GM23338 (cell line): ENCODE measurements at regions not wholly inside any gene's neighbourhood (a gene's known extent, or its start where the extent isn't known, plus 50 kb on each side); places are given as distances from the start of the nearest gene placed in this dataset.

ENCODE experiments used
- ATAC-seq: fragments of 200-7000 bp; cut with Tn5 transposase; 3 replicates; pipeline ENCODE4 v1.9.1; 2020
- DNase-seq: peaks from one replicate; pipeline ENCODE4 v3.0.0-alpha.2; 2015; ENCODE audit warnings: low spot score
- H2AFZ ChIP-seq: fragments of 200-600 bp; sonication (generic); 2 replicates; pipeline ENCODE4 v1.8.0; 2016; ENCODE audit warnings: antibody characterized with exemption, mild to moderate bottlenecking, moderate library complexity
- H3F3A ChIP-seq: fragments of 200-600 bp; sonication (generic); replicated peaks from 2 replicates; pipeline ENCODE4 v1.8.0; 2017; ENCODE audit warnings: antibody characterized with exemption, mixed run types, low read depth
- H3K27ac ChIP-seq: fragments of 200-600 bp; sonication (generic); 2 replicates; pipeline ENCODE4 v1.6.1; 2016; ENCODE audit warnings: low read depth
- H3K27me3 ChIP-seq: fragments of 200-600 bp; sonication (generic); 2 replicates; pipeline ENCODE4 v1.8.0; 2016; ENCODE audit warnings: mild to moderate bottlenecking, mixed run types, moderate library complexity; ENCODE audit not compliant: insufficient read depth
- H3K36me3 ChIP-seq: fragments of 200-600 bp; sonication (generic); 2 replicates; pipeline ENCODE4 v1.8.0; 2016; ENCODE audit warnings: mild to moderate bottlenecking; ENCODE audit not compliant: insufficient read depth
- H3K4me1 ChIP-seq: fragments of 200-600 bp; sonication (generic); 2 replicates; pipeline ENCODE4 v1.8.0; 2016; ENCODE audit warnings: mild to moderate bottlenecking, moderate library complexity; ENCODE audit not compliant: insufficient read depth
- H3K4me2 ChIP-seq: fragments of 200-600 bp; sonication (generic); 2 replicates; pipeline ENCODE4 v1.7.1; 2017; ENCODE audit warnings: mixed run types
- H3K4me3 ChIP-seq: fragments of 200-600 bp; sonication (generic); 2 replicates; pipeline ENCODE4 v1.6.1; 2016; ENCODE audit warnings: mixed run types
- H3K79me2 ChIP-seq: fragments of 200-600 bp; sonication (generic); replicated peaks from 2 replicates; pipeline ENCODE4 v1.8.0; 2017; ENCODE audit warnings: mild to moderate bottlenecking; ENCODE audit not compliant: insufficient read depth
- H3K9me2 ChIP-seq: fragments of 200-600 bp; sonication (generic); 2 replicates; pipeline ENCODE4 v1.8.0; 2017; ENCODE audit not compliant: insufficient read depth
- H4K20me1 ChIP-seq: fragments of 200-600 bp; sonication (generic); replicated peaks from 2 replicates; pipeline ENCODE4 v1.8.0; 2017; ENCODE audit warnings: mild to moderate bottlenecking; ENCODE audit not compliant: insufficient read depth
- H3K27ac Mint-ChIP-seq: 2 replicates; pipeline ENCODE4 v1.8.0; 2020; ENCODE audit warnings: inconsistent platforms, mild to moderate bottlenecking, moderate library complexity, mixed read lengths
- H3K27me3 Mint-ChIP-seq: 3 replicates; pipeline ENCODE4 v1.8.0; 2022; ENCODE audit warnings: low read depth, mild to moderate bottlenecking, moderate library complexity, mixed read lengths, inconsistent platforms; ENCODE audit not compliant: insufficient read depth, poor library complexity
- H3K36me3 Mint-ChIP-seq: 3 replicates; pipeline ENCODE4 v1.8.0; 2021; ENCODE audit warnings: low read depth, mild to moderate bottlenecking, inconsistent platforms, moderate library complexity, mixed read lengths
- H3K4me1 Mint-ChIP-seq: 3 replicates; pipeline ENCODE4 v1.8.0; 2020; ENCODE audit warnings: mild to moderate bottlenecking, inconsistent platforms, mixed read lengths
- H3K4me3 Mint-ChIP-seq: 3 replicates; pipeline ENCODE4 v1.8.0; 2021; ENCODE audit warnings: moderate library complexity, mild to moderate bottlenecking, inconsistent platforms, mixed read lengths
- H3K9me3 Mint-ChIP-seq: 3 replicates; pipeline ENCODE4 v1.8.0; 2020; ENCODE audit warnings: moderate library complexity, mild to moderate bottlenecking, inconsistent platforms, mixed read lengths
- CREB1 ChIP-seq: fragments of 250-450 bp; sonication (Bioruptor Pico); IDR thresholded peaks from 2 replicates; pipeline ENCODE4 v1.5.0; 2020; ENCODE audit warnings: low read depth, mild to moderate bottlenecking, moderate library complexity
- EZH2 ChIP-seq: fragments of 200-600 bp; sonication (generic); IDR thresholded peaks from one replicate; pipeline ENCODE4 v1.8.0; 2017; ENCODE audit warnings: antibody characterized with exemption, mild to moderate bottlenecking, low read depth; ENCODE audit not compliant: unreplicated experiment
- EZH2phosphoT487 ChIP-seq: fragments of 200-600 bp; sonication (generic); IDR thresholded peaks from one replicate; pipeline ENCODE4 v1.8.1; 2018; ENCODE audit warnings: antibody characterized with exemption; ENCODE audit not compliant: unreplicated experiment
- JUNB ChIP-seq: IDR thresholded peaks from one replicate; pipeline ENCODE4 v1.6.1; 2016; ENCODE audit warnings: antibody characterized with exemption; ENCODE audit not compliant: unreplicated experiment
- NANOG ChIP-seq: IDR thresholded peaks from 2 replicates; pipeline ENCODE4 v1.6.1; 2016; ENCODE audit warnings: antibody characterized with exemption, borderline replicate concordance
- POLR2AphosphoS5 ChIP-seq: IDR thresholded peaks from 2 replicates; pipeline ENCODE4 v1.6.1; 2016; ENCODE audit warnings: antibody characterized with exemption, low read depth
- STAT1 ChIP-seq: IDR thresholded peaks from one replicate; pipeline ENCODE4 v1.6.1; 2016; ENCODE audit warnings: antibody characterized with exemption; ENCODE audit not compliant: unreplicated experiment
- ZNF114 ChIP-seq: fragments of 250-450 bp; sonication (Bioruptor Pico); IDR thresholded peaks from 2 replicates; pipeline ENCODE4 v1.5.0; 2020; ENCODE audit warnings: mild to moderate bottlenecking, moderate library complexity
- ZNF331 ChIP-seq: fragments of 250-450 bp; sonication (Bioruptor Pico); IDR thresholded peaks from 2 replicates; pipeline ENCODE4 v1.5.0; 2020; ENCODE audit warnings: low read depth, mild to moderate bottlenecking, moderate library complexity
- ZNF462 ChIP-seq: fragments of 250-450 bp; sonication (Bioruptor Pico); IDR thresholded peaks from 2 replicates; pipeline ENCODE4 v1.5.0; 2020; ENCODE audit warnings: mild to moderate bottlenecking, moderate library complexity
- TF ChIP-seq, protein P1 (sequence below), 2 experiments: fragments of 200-600 bp in 1 of 2; sonication (generic) in 1 of 2; conservative IDR thresholded peaks; 2 replicates each; pipeline versions ENCODE4 v1.5.1 to v1.6.1; 2016 to 2017; ENCODE audit warnings: antibody characterized with exemption in 2 of 2, low read depth in 2 of 2, mild to moderate bottlenecking in 2 of 2, moderate library complexity in 1 of 2
- TF ChIP-seq, protein P2 (sequence below): IDR thresholded peaks from 2 replicates; pipeline ENCODE4 v1.6.1; 2016; ENCODE audit warnings: antibody characterized with exemption
- TF ChIP-seq, protein P3 (sequence below): IDR thresholded peaks from one replicate; pipeline ENCODE4 v1.6.1; 2018; ENCODE audit warnings: antibody characterized with exemption; ENCODE audit not compliant: unreplicated experiment

DNA sequence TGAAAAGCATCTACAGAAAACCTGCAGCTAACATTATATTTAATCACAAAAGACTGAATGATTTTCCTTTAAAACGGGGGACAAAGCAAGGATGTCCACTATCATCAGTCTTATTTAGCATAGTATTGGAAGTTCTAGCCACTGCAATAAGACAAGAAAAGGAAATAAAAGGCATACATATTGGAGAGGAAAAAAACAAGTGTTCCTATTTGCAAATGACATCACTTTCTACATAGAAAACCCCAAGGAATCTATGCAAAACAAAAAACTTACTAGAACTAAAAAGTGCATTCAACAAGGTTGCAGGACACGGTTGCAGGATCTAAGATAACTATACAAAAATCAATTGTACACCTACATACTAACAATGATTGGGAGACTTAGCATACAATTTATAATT lies 101.6 kb upstream of the MEF2A start:
- Mint-ChIP-seq H3K9me3 (peaks cover 25% of the 10 kb centered on the region), H3K27me3 (peaks cover 9% of the 10 kb centered on the region)

More for the DNA sequence above, 101.6 kb upstream of the MEF2A start:
- Histone ChIP-seq H3K27me3 (no peaks in the 10 kb centered on the region), H3K36me3 (no peaks in the 10 kb centered on the region; the same call in 1 of the 2 replicates), H3K4me1 (no peaks in the 10 kb centered on the region), H3K9me2 (no peaks in the 10 kb centered on the region; the same call in 1 of the 2 replicates), H3K4me3 (no peak overlapping the region), H3F3A (no peaks in the 10 kb centered on the region), H3K79me2 (no peaks in the 10 kb centered on the region), H2AFZ (no peak overlapping the region), H3K27ac (no peak overlapping the region), H4K20me1 (no peaks in the 10 kb centered on the region), H3K4me2 (no peak overlapping the region)
- Mint-ChIP-seq H3K4me3 (no peak overlapping the region), H3K27ac (no peak overlapping the region), H3K36me3 (no peaks in the 10 kb centered on the region; the same call in 2 of the 3 replicates), H3K4me1 (no peaks in the 10 kb centered on the region)
- TF ChIP-seq, protein P1, sequence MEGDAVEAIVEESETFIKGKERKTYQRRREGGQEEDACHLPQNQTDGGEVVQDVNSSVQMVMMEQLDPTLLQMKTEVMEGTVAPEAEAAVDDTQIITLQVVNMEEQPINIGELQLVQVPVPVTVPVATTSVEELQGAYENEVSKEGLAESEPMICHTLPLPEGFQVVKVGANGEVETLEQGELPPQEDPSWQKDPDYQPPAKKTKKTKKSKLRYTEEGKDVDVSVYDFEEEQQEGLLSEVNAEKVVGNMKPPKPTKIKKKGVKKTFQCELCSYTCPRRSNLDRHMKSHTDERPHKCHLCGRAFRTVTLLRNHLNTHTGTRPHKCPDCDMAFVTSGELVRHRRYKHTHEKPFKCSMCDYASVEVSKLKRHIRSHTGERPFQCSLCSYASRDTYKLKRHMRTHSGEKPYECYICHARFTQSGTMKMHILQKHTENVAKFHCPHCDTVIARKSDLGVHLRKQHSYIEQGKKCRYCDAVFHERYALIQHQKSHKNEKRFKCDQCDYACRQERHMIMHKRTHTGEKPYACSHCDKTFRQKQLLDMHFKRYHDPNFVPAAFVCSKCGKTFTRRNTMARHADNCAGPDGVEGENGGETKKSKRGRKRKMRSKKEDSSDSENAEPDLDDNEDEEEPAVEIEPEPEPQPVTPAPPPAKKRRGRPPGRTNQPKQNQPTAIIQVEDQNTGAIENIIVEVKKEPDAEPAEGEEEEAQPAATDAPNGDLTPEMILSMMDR (conservative IDR thresholded peaks at IDR 0.05; ENCODE audit: low read depth in 2 of 2) = no peak
- TF ChIP-seq JUNB = no peak
- no peak for TF ChIP-seq ZNF462 (CRISPR knock-in tag)
- TF ChIP-seq POLR2AphosphoS5 = no peak
- TF ChIP-seq, protein P2, sequence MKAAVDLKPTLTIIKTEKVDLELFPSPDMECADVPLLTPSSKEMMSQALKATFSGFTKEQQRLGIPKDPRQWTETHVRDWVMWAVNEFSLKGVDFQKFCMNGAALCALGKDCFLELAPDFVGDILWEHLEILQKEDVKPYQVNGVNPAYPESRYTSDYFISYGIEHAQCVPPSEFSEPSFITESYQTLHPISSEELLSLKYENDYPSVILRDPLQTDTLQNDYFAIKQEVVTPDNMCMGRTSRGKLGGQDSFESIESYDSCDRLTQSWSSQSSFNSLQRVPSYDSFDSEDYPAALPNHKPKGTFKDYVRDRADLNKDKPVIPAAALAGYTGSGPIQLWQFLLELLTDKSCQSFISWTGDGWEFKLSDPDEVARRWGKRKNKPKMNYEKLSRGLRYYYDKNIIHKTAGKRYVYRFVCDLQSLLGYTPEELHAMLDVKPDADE = no peak
- no peak for TF ChIP-seq NANOG
- no peak for TF ChIP-seq STAT1
- no peak for TF ChIP-seq EZH2phosphoT487
- TF ChIP-seq ZNF331 = no peak
- no peak for TF ChIP-seq CREB1 (CRISPR knock-in tag)
- no peak for TF ChIP-seq EZH2
- TF ChIP-seq, protein P3, sequence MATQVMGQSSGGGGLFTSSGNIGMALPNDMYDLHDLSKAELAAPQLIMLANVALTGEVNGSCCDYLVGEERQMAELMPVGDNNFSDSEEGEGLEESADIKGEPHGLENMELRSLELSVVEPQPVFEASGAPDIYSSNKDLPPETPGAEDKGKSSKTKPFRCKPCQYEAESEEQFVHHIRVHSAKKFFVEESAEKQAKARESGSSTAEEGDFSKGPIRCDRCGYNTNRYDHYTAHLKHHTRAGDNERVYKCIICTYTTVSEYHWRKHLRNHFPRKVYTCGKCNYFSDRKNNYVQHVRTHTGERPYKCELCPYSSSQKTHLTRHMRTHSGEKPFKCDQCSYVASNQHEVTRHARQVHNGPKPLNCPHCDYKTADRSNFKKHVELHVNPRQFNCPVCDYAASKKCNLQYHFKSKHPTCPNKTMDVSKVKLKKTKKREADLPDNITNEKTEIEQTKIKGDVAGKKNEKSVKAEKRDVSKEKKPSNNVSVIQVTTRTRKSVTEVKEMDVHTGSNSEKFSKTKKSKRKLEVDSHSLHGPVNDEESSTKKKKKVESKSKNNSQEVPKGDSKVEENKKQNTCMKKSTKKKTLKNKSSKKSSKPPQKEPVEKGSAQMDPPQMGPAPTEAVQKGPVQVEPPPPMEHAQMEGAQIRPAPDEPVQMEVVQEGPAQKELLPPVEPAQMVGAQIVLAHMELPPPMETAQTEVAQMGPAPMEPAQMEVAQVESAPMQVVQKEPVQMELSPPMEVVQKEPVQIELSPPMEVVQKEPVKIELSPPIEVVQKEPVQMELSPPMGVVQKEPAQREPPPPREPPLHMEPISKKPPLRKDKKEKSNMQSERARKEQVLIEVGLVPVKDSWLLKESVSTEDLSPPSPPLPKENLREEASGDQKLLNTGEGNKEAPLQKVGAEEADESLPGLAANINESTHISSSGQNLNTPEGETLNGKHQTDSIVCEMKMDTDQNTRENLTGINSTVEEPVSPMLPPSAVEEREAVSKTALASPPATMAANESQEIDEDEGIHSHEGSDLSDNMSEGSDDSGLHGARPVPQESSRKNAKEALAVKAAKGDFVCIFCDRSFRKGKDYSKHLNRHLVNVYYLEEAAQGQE = no peak
- no peak for TF ChIP-seq ZNF114 (CRISPR knock-in tag)
- no peak for ATAC-seq
- DNase-seq = no peak
